ENCODE measurements at regions not wholly inside any gene's neighbourhood (a gene's known extent, or its start where the extent isn't known, plus 50 kb on each side); places are given as distances from the start of the nearest gene placed in this dataset.

- TF ChIP-seq CTCF (IDR thresholded peaks at IDR 0.05) (no peak), POLR2A (IDR thresholded peaks at IDR 0.05) (no peak)
- WGBS, 2 donors: 87 to 94% methylated on average over 2 of the region's 2 CpGs
- no peak overlapping the region for H3K4me3 ChIP-seq (ENCODE audit: low read depth, poor library complexity, severe bottlenecking)
- DNase-seq (ENCODE audit: low spot score in 2 of 2): no peak
- intact Hi-C loops (cut with DNase I; ENCODE audit: low total_unique reads): no loop called here
Observed at GRCh38 chr4:52296341-52296740, 245.2 kb downstream of the SPATA18 start.

GRCh38 chr4:52298444-52298843 lies 247.3 kb downstream of the SPATA18 start:
- intact Hi-C loops (cut with DNase I; ENCODE audit: low total_unique reads): no loop called here
- no peak overlapping the region for H3K4me3 ChIP-seq (ENCODE audit: low read depth, poor library complexity, severe bottlenecking)
- WGBS, 2 donors: 0 to 9% methylated on average over 1 of the region's 1 CpG
- no peak for TF ChIP-seq POLR2A (IDR thresholded peaks at IDR 0.05)
- no peak for TF ChIP-seq CTCF (IDR thresholded peaks at IDR 0.05)
- DNase-seq (ENCODE audit: low spot score in 2 of 2): no peak

GRCh38 chr4:52299120-52299519 lies 248.0 kb downstream of the SPATA18 start:
- intact Hi-C loops (cut with DNase I; ENCODE audit: low total_unique reads): no loop called here
- 45 to 49% methylated on average over 7 of the region's 7 CpGs for WGBS, 2 donors
- no peak for DNase-seq (ENCODE audit: low spot score in 2 of 2)
- H3K4me3 ChIP-seq (ENCODE audit: low read depth, poor library complexity, severe bottlenecking): no peak overlapping the region
- TF ChIP-seq POLR2A (IDR thresholded peaks at IDR 0.05) (no peak), CTCF (IDR thresholded peaks at IDR 0.05) (no peak)

- DNase-seq (ENCODE audit: low spot score in 2 of 2): no peak
- H3K4me3 ChIP-seq (ENCODE audit: low read depth, poor library complexity, severe bottlenecking): no peak overlapping the region
- intact Hi-C loops (cut with DNase I; ENCODE audit: low total_unique reads): no loop called here
- no peak for TF ChIP-seq CTCF (IDR thresholded peaks at IDR 0.05)
- no peak for TF ChIP-seq POLR2A (IDR thresholded peaks at IDR 0.05)
- WGBS, 2 donors: 59 to 65% methylated on average over 2 of the region's 2 CpGs
Observed at GRCh38 chr4:52311464-52312125, 260.5 kb downstream of the SPATA18 start.

GRCh38 chr4:52312722-52313121 lies 261.6 kb downstream of the SPATA18 start:
- no peak for TF ChIP-seq CTCF (IDR thresholded peaks at IDR 0.05)
- WGBS, 2 donors: 28 to 32% methylated on average over 2 of the region's 2 CpGs
- H3K4me3 ChIP-seq (ENCODE audit: low read depth, poor library complexity, severe bottlenecking): no peak overlapping the region
- no peak for DNase-seq (ENCODE audit: low spot score in 2 of 2)
- intact Hi-C loops (cut with DNase I; ENCODE audit: low total_unique reads): no loop called here

GRCh38 chr4:52317361-52317879 lies 266.3 kb downstream of the SPATA18 start:
- intact Hi-C loops (cut with DNase I; ENCODE audit: low total_unique reads): no loop called here
- WGBS, 2 donors: 50 to 57% methylated on average over 3 of the region's 3 CpGs
- DNase-seq (ENCODE audit: low spot score in 2 of 2): no peak
- TF ChIP-seq POLR2A (IDR thresholded peaks at IDR 0.05) (no peak), CTCF (IDR thresholded peaks at IDR 0.05) (no peak)
- H3K4me3 ChIP-seq (ENCODE audit: low read depth, poor library complexity, severe bottlenecking): no peak overlapping the region
